ENCODE measurements at regions not wholly inside any gene's neighbourhood (a gene's known extent, or its start where the extent isn't known, plus 50 kb on each side); places are given as distances from the start of the nearest gene placed in this dataset.

GRCh38 chr12:92539976-92540781, 162.6 kb upstream of the PLEKHG7 start:
- Histone ChIP-seq H3K9me3 (ENCODE audit: control insufficient read depth, insufficient read depth, low read depth, low read length) (no peaks in the 10 kb centered on the region), H3K4me3 (ENCODE audit: low read depth, low read length) (no peak overlapping the region), H3K4me1 (ENCODE audit: control insufficient read depth, insufficient read depth, low read length) (no peaks in the 10 kb centered on the region), H3K36me3 (ENCODE audit: control insufficient read depth in 2 of 2, insufficient read depth in 1 of 2, low read length in 2 of 2) (no peaks in the 10 kb centered on the region), H3K27ac (ENCODE audit: extremely low read depth, low read depth, low read length) (no peak overlapping the region)
- CTCF ChIA-PET, result interaction anchor here (0.6 kb wide), 1 partner anchor 759 kb away, joined by 3 read pairs; no protein-coding TSS in a partner anchor
- POLR2A ChIA-PET, result no interaction called here
- TF ChIP-seq ZBTB48 (tag by site-specific recombination; IDR thresholded peaks at IDR 0.05), result no peak
- no peak for TF ChIP-seq ZNF223 (tag by site-specific recombination; IDR thresholded peaks at IDR 0.05)

GRCh38 chr12:92539110-92539749, 163.6 kb upstream of the PLEKHG7 start:
- Histone ChIP-seq H3K27ac (ENCODE audit: extremely low read depth, low read depth, low read length) (no peak overlapping the region), H3K4me1 (ENCODE audit: control insufficient read depth, insufficient read depth, low read length) (no peaks in the 10 kb centered on the region), H3K4me3 (ENCODE audit: low read depth, low read length) (no peak overlapping the region), H3K36me3 (ENCODE audit: control insufficient read depth in 2 of 2, insufficient read depth in 1 of 2, low read length in 2 of 2) (no peaks in the 10 kb centered on the region), H3K9me3 (ENCODE audit: control insufficient read depth, insufficient read depth, low read depth, low read length) (no peaks in the 10 kb centered on the region)
- ChIA-PET CTCF (no interaction called here), POLR2A (no interaction called here)
- no peak for TF ChIP-seq HOXD13 (CRISPR knock-in tag; IDR thresholded peaks at IDR 0.05; ENCODE audit: borderline replicate concordance)
- no peak for TF ChIP-seq ZSCAN30 (tag by site-specific recombination; IDR thresholded peaks at IDR 0.05)
- peak; percentile 36; the same call in 1 of the 2 replicates for TF ChIP-seq ZFHX2 (tag by site-specific recombination; conservative IDR thresholded peaks at IDR 0.05)
- TF ChIP-seq ZNF549 (tag by site-specific recombination; IDR thresholded peaks at IDR 0.05), result no peak

- H3K27ac ChIP-seq (ENCODE audit: extremely low read depth, low read depth, low read length), result no peak overlapping the region
- ChIA-PET CTCF (interaction anchor here (0.6 kb wide), 1 partner anchor 71 kb away, joined by 4 read pairs; no protein-coding TSS in a partner anchor), POLR2A (no interaction called here)
- no peak for TF ChIP-seq ZNF513 (tag by site-specific recombination; IDR thresholded peaks at IDR 0.05)
- TF ChIP-seq ZNF670 (tag by site-specific recombination; IDR thresholded peaks at IDR 0.05; ENCODE audit: low read depth), result no peak
- TF ChIP-seq ZNF580 (tag by site-specific recombination; IDR thresholded peaks at IDR 0.05), result no peak
- TF ChIP-seq ZNF341 (tag by site-specific recombination; IDR thresholded peaks at IDR 0.05; ENCODE audit: low read depth), result no peak
- no peak for TF ChIP-seq KLF17 (tag by site-specific recombination; IDR thresholded peaks at IDR 0.05)
- no peak for TF ChIP-seq ZNF24 (tag by site-specific recombination; IDR thresholded peaks at IDR 0.05)
- TF ChIP-seq PATZ1 (tag by site-specific recombination; IDR thresholded peaks at IDR 0.05), result no peak
- no peak for TF ChIP-seq HOXC10 (CRISPR knock-in tag; IDR thresholded peaks at IDR 0.05)
- no peak for TF ChIP-seq ZNF677 (tag by site-specific recombination; IDR thresholded peaks at IDR 0.05)
- no peak for TF ChIP-seq MZF1 (tag by site-specific recombination; IDR thresholded peaks at IDR 0.05; ENCODE audit: borderline replicate concordance)
- no peak for TF ChIP-seq ZBTB44 (tag by site-specific recombination; IDR thresholded peaks at IDR 0.05)
- no peak for TF ChIP-seq CTCF (tag by site-specific recombination; IDR thresholded peaks at IDR 0.05)
These were observed 165.4 kb upstream of the PLEKHG7 start for GRCh38 chr12:92537290-92537960.

More at GRCh38 chr12:92537290-92537960, 165.4 kb upstream of the PLEKHG7 start:
- Histone ChIP-seq H3K9me3 (ENCODE audit: control insufficient read depth, insufficient read depth, low read depth, low read length) (no peaks in the 10 kb centered on the region), H3K4me1 (ENCODE audit: control insufficient read depth, insufficient read depth, low read length) (peaks cover 3% of the 10 kb centered on the region; the same call in 1 of the 2 replicates), H3K36me3 (ENCODE audit: control insufficient read depth in 2 of 2, insufficient read depth in 1 of 2, low read length in 2 of 2) (no peaks in the 10 kb centered on the region), H3K4me3 (ENCODE audit: low read depth, low read length) (no peak overlapping the region)
